Mammary epithelial cell (primary cell): ENCODE measurements at regions not wholly inside any gene's neighbourhood (a gene's known extent, or its start where the extent isn't known, plus 50 kb on each side); places are given as distances from the start of the nearest gene placed in this dataset.

Experiments
- CTCF ChIP-seq, 2 donors: IDR thresholded peaks in 1 of 2; conservative IDR thresholded peaks in 1 of 2; 2 replicates each; pipeline ENCODE4 v1.5.1; 2011 to 2012; ENCODE audit warnings: inconsistent platforms in 2 of 2, low read length in 2 of 2, mild to moderate bottlenecking in 2 of 2, control low read depth in 1 of 2, low read depth in 1 of 2; ENCODE audit not compliant: insufficient read depth in 1 of 2; ENCODE audit errors: extremely low read depth in 1 of 2
- EZH2 ChIP-seq: IDR thresholded peaks from 2 replicates; pipeline ENCODE4 v1.6.1; 2012; ENCODE audit warnings: low read length, inconsistent platforms, borderline replicate concordance

DNA sequence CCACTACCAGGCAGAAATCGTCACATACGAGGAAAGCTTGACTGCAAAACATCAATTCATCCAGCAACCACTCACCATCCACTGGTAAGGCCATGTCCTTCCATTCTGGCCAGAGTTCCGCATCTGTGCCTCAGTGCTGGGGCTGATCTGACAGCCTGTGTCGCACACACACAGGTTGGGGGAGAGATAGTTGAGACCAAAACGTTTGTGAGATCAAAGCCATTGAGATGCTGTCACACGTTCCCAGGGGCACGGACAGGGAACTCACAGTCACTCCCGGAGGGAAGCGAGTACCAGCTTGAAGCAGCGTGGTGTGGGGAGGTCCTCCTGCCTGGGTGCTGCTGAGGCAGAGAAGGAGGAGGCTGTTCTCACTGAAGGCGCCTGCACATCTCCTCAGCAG is 458.5 kb upstream of the SALL3 start:
- TF ChIP-seq CTCF (conservative IDR thresholded peaks at IDR 0.05 in 1 of 2, IDR thresholded peaks at IDR 0.05 in 1 of 2; ENCODE audit: extremely low read depth in 1 of 2, insufficient read depth in 1 of 2, low read depth in 1 of 2, low read length in 2 of 2) (no peak), EZH2 (no peak)
